HEK293 (cell line): ENCODE measurements at regions not wholly inside any gene's neighbourhood (a gene's known extent, or its start where the extent isn't known, plus 50 kb on each side); places are given as distances from the start of the nearest gene placed in this dataset.

ENCODE experiments used
- CTCF ChIA-PET: fragments of 350-600 bp; formaldehyde crosslinking; extraction: SDS; loops from one replicate; lab custom pipeline; 2021; ENCODE audit warnings: antibody characterized with exemption; lab: Yijun Ruan, JAX
- POLR2A ChIA-PET: fragments of 300-600 bp; formaldehyde crosslinking; extraction: SDS; loops from one replicate; lab custom pipeline; 2020; ENCODE audit warnings: antibody characterized with exemption, inconsistent platforms; lab: Yijun Ruan, JAX
- H3K27ac ChIP-seq: fragments of 200-500 bp; sonication (Bioruptor generic); 2 replicates; pipeline ENCODE4 v1.5.1; 2014; ENCODE audit warnings: low read depth, low read length, control low read depth, inconsistent platforms; ENCODE audit errors: extremely low read depth
- H3K36me3 ChIP-seq, 2 experiments: fragments of 200-500 bp in 1 of 2; sonication (Bioruptor generic) in 1 of 2; 1 replicate in 1 of 2; 2 replicates in 1 of 2; pipeline ENCODE4 v1.5.1; 2014 to 2017; ENCODE audit warnings: inconsistent platforms in 2 of 2, low read length in 2 of 2; ENCODE audit not compliant: control insufficient read depth in 2 of 2, insufficient read depth in 1 of 2
- H3K4me1 ChIP-seq: fragments of 200-500 bp; sonication (Bioruptor generic); 2 replicates; pipeline ENCODE4 v1.5.1; 2014; ENCODE audit warnings: mild to moderate bottlenecking, low read length, inconsistent platforms; ENCODE audit not compliant: control insufficient read depth, insufficient read depth
- H3K4me3 ChIP-seq: 2 replicates; pipeline ENCODE4 v1.5.1; 2011; ENCODE audit warnings: low read depth, mild to moderate bottlenecking, control low read depth, low read length, moderate library complexity
- H3K9me3 ChIP-seq: fragments of 200-500 bp; sonication (Bioruptor generic); 2 replicates; pipeline ENCODE4 v1.5.1; 2014; ENCODE audit warnings: low read depth, low read length, inconsistent platforms; ENCODE audit not compliant: control insufficient read depth, insufficient read depth
- PRDM10 ChIP-seq: fragments of 450-650 bp; formaldehyde crosslinking; IDR thresholded peaks from 2 replicates; pipeline ENCODE4 v1.5.1; 2016; ENCODE audit warnings: missing biosample characterization, missing genetic modification characterization
- REPIN1 ChIP-seq: fragments of 450-650 bp; formaldehyde crosslinking; IDR thresholded peaks from 2 replicates; pipeline ENCODE4 v1.5.1; 2017; ENCODE audit warnings: missing biosample characterization, missing genetic modification characterization, low read depth
- SP2 ChIP-seq: fragments of 450-650 bp; formaldehyde crosslinking; IDR thresholded peaks from 2 replicates; pipeline ENCODE4 v1.5.1; 2016; ENCODE audit warnings: missing biosample characterization, missing genetic modification characterization
- TCF7L2 ChIP-seq: IDR thresholded peaks from 2 replicates; pipeline ENCODE4 v1.6.1; 2011; ENCODE audit warnings: low read depth, mild to moderate bottlenecking, inconsistent platforms, low read length, moderate library complexity, borderline replicate concordance
- TRIM28 ChIP-seq: IDR thresholded peaks from 2 replicates; pipeline ENCODE4 v1.6.1; 2011; ENCODE audit warnings: low read length, control low read depth, borderline replicate concordance
- ZBTB17 ChIP-seq: fragments of 450-650 bp; formaldehyde crosslinking; IDR thresholded peaks from 2 replicates; pipeline ENCODE4 v1.5.1; 2016; ENCODE audit warnings: missing biosample characterization, missing genetic modification characterization
- ZBTB48 ChIP-seq: fragments of 450-650 bp; formaldehyde crosslinking; IDR thresholded peaks from 2 replicates; pipeline ENCODE4 v1.5.1; 2016; ENCODE audit warnings: missing biosample characterization, missing genetic modification characterization
- ZBTB49 ChIP-seq: fragments of 450-650 bp; formaldehyde crosslinking; IDR thresholded peaks from 2 replicates; pipeline ENCODE4 v1.5.1; 2016; ENCODE audit warnings: missing biosample characterization, missing genetic modification characterization, low read depth
- ZBTB6 ChIP-seq: fragments of 450-650 bp; formaldehyde crosslinking; IDR thresholded peaks from 2 replicates; pipeline ENCODE4 v1.5.1; 2017; ENCODE audit warnings: missing biosample characterization, missing genetic modification characterization
- ZNF132 ChIP-seq: fragments of 450-650 bp; formaldehyde crosslinking; IDR thresholded peaks from 2 replicates; pipeline ENCODE4 v1.5.1; 2017; ENCODE audit warnings: missing biosample characterization, missing genetic modification characterization, borderline replicate concordance
- ZNF214 ChIP-seq: fragments of 450-650 bp; formaldehyde crosslinking; IDR thresholded peaks from 2 replicates; pipeline ENCODE4 v1.5.1; 2017; ENCODE audit warnings: missing biosample characterization, mild to moderate bottlenecking, missing genetic modification characterization, borderline replicate concordance
- ZNF292 ChIP-seq: fragments of 450-650 bp; formaldehyde crosslinking; IDR thresholded peaks from 2 replicates; pipeline ENCODE4 v1.5.1; 2016; ENCODE audit warnings: low read depth, missing biosample characterization, missing genetic modification characterization, borderline replicate concordance
- ZNF501 ChIP-seq: fragments of 450-650 bp; formaldehyde crosslinking; IDR thresholded peaks from 2 replicates; pipeline ENCODE4 v1.5.1; 2016; ENCODE audit warnings: missing biosample characterization, missing genetic modification characterization
- ZNF530 ChIP-seq: fragments of 450-650 bp; formaldehyde crosslinking; IDR thresholded peaks from 2 replicates; pipeline ENCODE4 v1.5.1; 2016; ENCODE audit warnings: low read depth, missing biosample characterization, missing genetic modification characterization
- ZNF555 ChIP-seq: fragments of 450-650 bp; formaldehyde crosslinking; conservative IDR thresholded peaks from 2 replicates; pipeline ENCODE4 v1.5.1; 2017; ENCODE audit warnings: missing biosample characterization, mild to moderate bottlenecking, missing genetic modification characterization, inconsistent platforms
- ZNF610 ChIP-seq: fragments of 450-650 bp; formaldehyde crosslinking; IDR thresholded peaks from 2 replicates; pipeline ENCODE4 v1.5.1; 2016; ENCODE audit warnings: missing biosample characterization, missing genetic modification characterization, borderline replicate concordance
- ZNF623 ChIP-seq: fragments of 450-650 bp; formaldehyde crosslinking; IDR thresholded peaks from 2 replicates; pipeline ENCODE4 v1.5.1; 2016; ENCODE audit warnings: missing biosample characterization, missing genetic modification characterization
- ZNF654 ChIP-seq: fragments of 450-650 bp; formaldehyde crosslinking; IDR thresholded peaks from 2 replicates; pipeline ENCODE4 v1.5.1; 2016; ENCODE audit warnings: low read depth, missing biosample characterization, missing genetic modification characterization
- ZNF658 ChIP-seq: fragments of 450-650 bp; formaldehyde crosslinking; IDR thresholded peaks from 2 replicates; pipeline ENCODE4; 2016; ENCODE audit warnings: missing biosample characterization, missing genetic modification characterization
- ZNF785 ChIP-seq: fragments of 450-650 bp; formaldehyde crosslinking; IDR thresholded peaks from 2 replicates; pipeline ENCODE4 v1.5.1; 2016; ENCODE audit warnings: missing biosample characterization, missing genetic modification characterization
- ZSCAN18 ChIP-seq: fragments of 450-650 bp; formaldehyde crosslinking; IDR thresholded peaks from 2 replicates; pipeline ENCODE4 v1.5.1; 2016; ENCODE audit warnings: missing biosample characterization, missing genetic modification characterization
- ZXDB ChIP-seq: fragments of 450-650 bp; formaldehyde crosslinking; IDR thresholded peaks from 2 replicates; pipeline ENCODE4 v1.5.1; 2016; ENCODE audit warnings: missing biosample characterization, missing genetic modification characterization

GRCh38 chr7:41447450-41448042, 255.3 kb downstream of the INHBA start (continued):
- no peak for TF ChIP-seq ZNF555 (tag by site-specific recombination)
- TF ChIP-seq ZBTB17 (tag by site-specific recombination), result no peak
- no peak for TF ChIP-seq ZNF530 (tag by site-specific recombination)
- TF ChIP-seq ZBTB6 (tag by site-specific recombination), result no peak
- no peak for TF ChIP-seq ZNF610 (tag by site-specific recombination)
- no peak for TF ChIP-seq ZNF785
- TF ChIP-seq, all 188 proteins: peak for 0

- H3K9me3 ChIP-seq, result no peaks in the 10 kb centered on the region
- ChIA-PET POLR2A (no interaction called here), CTCF (no interaction called here)
Measured at GRCh38 chr7:41446606-41447449, 256.1 kb downstream of the INHBA start.

More at GRCh38 chr7:41446606-41447449, 256.1 kb downstream of the INHBA start:
- H3K4me3 ChIP-seq, result no peak overlapping the region
- no peaks in the 10 kb centered on the region for H3K36me3 ChIP-seq
- H3K4me1 ChIP-seq, result peaks cover 13% of the 10 kb centered on the region
- H3K27ac ChIP-seq, result no peak overlapping the region
- TF ChIP-seq PRDM10 (tag by site-specific recombination) (no peak), ZNF501 (tag by site-specific recombination) (no peak), ZXDB (no peak), ZNF132 (tag by site-specific recombination) (no peak), SP2 (tag by site-specific recombination) (no peak), TCF7L2 (no peak), ZSCAN18 (tag by site-specific recombination) (no peak), ZBTB48 (tag by site-specific recombination) (no peak), ZNF292 (tag by site-specific recombination) (no peak), ZBTB49 (tag by site-specific recombination) (no peak), TRIM28 (no peak), ZNF214 (no peak), ZNF658 (tag by site-specific recombination) (no peak), ZNF623 (tag by site-specific recombination) (no peak), REPIN1 (tag by site-specific recombination) (no peak), ZNF654 (tag by site-specific recombination) (no peak)
